HT1080 (cell line): ENCODE measurements at regions not wholly inside any gene's neighbourhood (a gene's known extent, or its start where the extent isn't known, plus 50 kb on each side); places are given as distances from the start of the nearest gene placed in this dataset.
A peak's percentile ranks its signal among the peaks of the same experiment; 100 is the strongest.

Experiments
- DNase-seq: peaks from one replicate; pipeline ENCODE4 v3.0.0-alpha.2; 2015; ENCODE audit warnings: low read depth

- DNase-seq = peak; percentile 62
Measured at GRCh38 chr1:95167503-95167902, 50.3 kb downstream of the TLCD4 start.

GRCh38 chr1:95168028-95168427, 50.9 kb downstream of the TLCD4 start:
- no peak for DNase-seq

GRCh38 chr1:95168761-95169351, 51.7 kb downstream of the TLCD4 start:
- no peak for DNase-seq

GRCh38 chr1:95169548-95169947, 52.4 kb downstream of the TLCD4 start:
- peak; percentile 40 for DNase-seq

GRCh38 chr1:95171270-95172245, 54.4 kb downstream of the TLCD4 start:
- DNase-seq = no peak

- no peak for DNase-seq
Measured at GRCh38 chr1:95176861-95177260, 57.1 kb upstream of the RWDD3 start.

GRCh38 chr1:95179205-95179986, 54.6 kb upstream of the RWDD3 start:
- no peak for DNase-seq

GRCh38 chr1:95180371-95180770, 53.6 kb upstream of the RWDD3 start:
- no peak for DNase-seq

GRCh38 chr1:95181096-95181495, 52.9 kb upstream of the RWDD3 start:
- DNase-seq = no peak

- no peak for DNase-seq
Measured at GRCh38 chr1:95183952-95184351, 50.1 kb upstream of the RWDD3 start.
